Esophagus muscularis mucosa (tissue), 3 donors: ENCODE measurements at regions not wholly inside any gene's neighbourhood (a gene's known extent, or its start where the extent isn't known, plus 50 kb on each side); places are given as distances from the start of the nearest gene placed in this dataset.

Experiments
- CTCF ChIP-seq, 3 experiments: fragments of 200-600 bp in 2 of 3; fragments of 450-650 bp in 1 of 3; sonication (generic) in 2 of 3; IDR thresholded peaks; one replicate each; pipeline ENCODE4 v1.5.1; 2017 to 2019; ENCODE audit warnings: antibody characterized with exemption in 3 of 3, mild to moderate bottlenecking in 2 of 3, moderate library complexity in 1 of 3
- POLR2AphosphoS5 ChIP-seq, 2 donors: sonication (generic); formaldehyde crosslinking; IDR thresholded peaks; one replicate each; pipeline ENCODE4 v1.6.1; 2017; ENCODE audit warnings: antibody characterized with exemption in 2 of 2

DNA sequence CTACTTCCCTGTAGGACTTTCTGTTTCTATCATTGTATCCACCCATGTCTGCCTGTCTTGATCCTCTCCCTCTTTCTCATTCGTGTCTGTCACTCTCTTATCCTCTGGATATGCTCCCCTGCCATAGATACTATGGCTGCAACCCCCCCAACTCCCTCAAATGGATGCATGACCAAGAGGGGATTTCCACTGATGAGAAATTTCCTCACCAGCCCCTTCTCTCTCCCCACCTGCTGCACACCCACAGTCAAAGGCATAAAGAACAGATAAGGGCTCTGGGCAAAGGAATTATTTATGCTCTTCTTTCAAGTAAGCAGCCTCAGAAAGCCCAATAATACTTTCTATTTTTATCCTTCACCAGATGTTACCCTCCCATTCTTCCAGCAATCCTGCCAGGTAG is 121.3 kb downstream of the FOXI3 start:
- no peak for TF ChIP-seq POLR2AphosphoS5 (IDR thresholded peaks at IDR 0.05)
- no peak for TF ChIP-seq CTCF (IDR thresholded peaks at IDR 0.05)
